ENCODE measurements at regions not wholly inside any gene's neighbourhood (a gene's known extent, or its start where the extent isn't known, plus 50 kb on each side); places are given as distances from the start of the nearest gene placed in this dataset.

DNA sequence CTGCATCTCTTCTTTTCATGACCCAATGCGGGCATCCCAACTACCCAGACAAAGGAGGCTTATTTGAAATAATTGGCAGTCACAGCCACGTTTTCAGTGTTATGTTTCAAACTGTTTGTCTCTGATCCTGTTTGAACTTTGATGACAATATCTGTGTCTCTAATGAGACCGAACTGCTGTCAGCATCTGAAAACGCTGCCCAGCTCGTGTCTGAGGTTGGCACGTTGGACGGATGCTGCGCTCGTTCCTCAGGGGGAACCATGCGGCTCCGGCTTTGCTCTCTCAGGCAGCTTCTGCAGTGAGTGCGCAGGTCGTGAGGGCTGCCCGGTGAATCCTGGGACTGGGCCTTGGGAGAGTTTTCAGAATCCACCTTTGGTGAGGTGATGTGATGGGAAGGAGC lies 58.4 kb upstream of the SORBS2 start:
- no peaks in the 10 kb centered on the region for H3K9me3 ChIP-seq (ENCODE audit: control insufficient read depth, insufficient read depth, low read depth, low read length)
- ChIA-PET POLR2A (no interaction called here), CTCF (no interaction called here)
- H3K36me3 ChIP-seq (ENCODE audit: control insufficient read depth in 2 of 2, insufficient read depth in 1 of 2, low read length in 2 of 2) = no peaks in the 10 kb centered on the region
- H3K4me3 ChIP-seq (ENCODE audit: low read depth, low read length) = no peak overlapping the region
- no peak overlapping the region for H3K27ac ChIP-seq (ENCODE audit: extremely low read depth, low read depth, low read length)
- TF ChIP-seq ZNF623 (tag by site-specific recombination; IDR thresholded peaks at IDR 0.05) (no peak), KLF16 (tag by site-specific recombination; IDR thresholded peaks at IDR 0.05) (no peak), ZBTB48 (tag by site-specific recombination; IDR thresholded peaks at IDR 0.05) (no peak), ZNF585B (tag by site-specific recombination; IDR thresholded peaks at IDR 0.05) (no peak), ZNF600 (tag by site-specific recombination; IDR thresholded peaks at IDR 0.05) (no peak), ZNF2 (tag by site-specific recombination; IDR thresholded peaks at IDR 0.05) (no peak), FEZF1 (tag by site-specific recombination; IDR thresholded peaks at IDR 0.05) (no peak), ZNF114 (tag by site-specific recombination; IDR thresholded peaks at IDR 0.05) (no peak), SCRT1 (tag by site-specific recombination; IDR thresholded peaks at IDR 0.05; ENCODE audit: borderline replicate concordance) (no peak), TCF7L2 (IDR thresholded peaks at IDR 0.05; ENCODE audit: borderline replicate concordance, low read depth, low read length) (no peak), ZNF521 (tag by site-specific recombination; IDR thresholded peaks at IDR 0.05) (no peak), ZNF157 (tag by site-specific recombination; IDR thresholded peaks at IDR 0.05) (no peak)
- TF ChIP-seq, protein P1, sequence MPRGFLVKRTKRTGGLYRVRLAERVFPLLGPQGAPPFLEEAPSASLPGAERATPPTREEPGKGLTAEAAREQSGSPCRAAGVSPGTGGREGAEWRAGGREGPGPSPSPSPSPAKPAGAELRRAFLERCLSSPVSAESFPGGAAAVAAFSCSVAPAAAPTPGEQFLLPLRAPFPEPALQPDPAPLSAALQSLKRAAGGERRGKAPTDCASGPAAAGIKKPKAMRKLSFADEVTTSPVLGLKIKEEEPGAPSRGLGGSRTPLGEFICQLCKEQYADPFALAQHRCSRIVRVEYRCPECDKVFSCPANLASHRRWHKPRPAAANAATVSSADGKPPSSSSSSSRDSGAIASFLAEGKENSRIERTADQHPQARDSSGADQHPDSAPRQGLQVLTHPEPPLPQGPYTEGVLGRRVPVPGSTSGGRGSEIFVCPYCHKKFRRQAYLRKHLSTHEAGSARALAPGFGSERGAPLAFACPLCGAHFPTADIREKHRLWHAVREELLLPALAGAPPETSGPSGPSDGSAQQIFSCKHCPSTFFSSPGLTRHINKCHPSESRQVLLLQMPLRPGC (tag by site-specific recombination; IDR thresholded peaks at IDR 0.05) = no peak
- TF ChIP-seq, protein P2, sequence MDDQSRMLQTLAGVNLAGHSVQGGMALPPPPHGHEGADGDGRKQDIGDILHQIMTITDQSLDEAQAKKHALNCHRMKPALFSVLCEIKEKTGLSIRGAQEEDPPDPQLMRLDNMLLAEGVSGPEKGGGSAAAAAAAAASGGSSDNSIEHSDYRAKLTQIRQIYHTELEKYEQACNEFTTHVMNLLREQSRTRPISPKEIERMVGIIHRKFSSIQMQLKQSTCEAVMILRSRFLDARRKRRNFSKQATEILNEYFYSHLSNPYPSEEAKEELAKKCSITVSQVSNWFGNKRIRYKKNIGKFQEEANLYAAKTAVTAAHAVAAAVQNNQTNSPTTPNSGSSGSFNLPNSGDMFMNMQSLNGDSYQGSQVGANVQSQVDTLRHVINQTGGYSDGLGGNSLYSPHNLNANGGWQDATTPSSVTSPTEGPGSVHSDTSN (CRISPR knock-in tag; IDR thresholded peaks at IDR 0.05) = no peak
- TF ChIP-seq, protein P3, sequence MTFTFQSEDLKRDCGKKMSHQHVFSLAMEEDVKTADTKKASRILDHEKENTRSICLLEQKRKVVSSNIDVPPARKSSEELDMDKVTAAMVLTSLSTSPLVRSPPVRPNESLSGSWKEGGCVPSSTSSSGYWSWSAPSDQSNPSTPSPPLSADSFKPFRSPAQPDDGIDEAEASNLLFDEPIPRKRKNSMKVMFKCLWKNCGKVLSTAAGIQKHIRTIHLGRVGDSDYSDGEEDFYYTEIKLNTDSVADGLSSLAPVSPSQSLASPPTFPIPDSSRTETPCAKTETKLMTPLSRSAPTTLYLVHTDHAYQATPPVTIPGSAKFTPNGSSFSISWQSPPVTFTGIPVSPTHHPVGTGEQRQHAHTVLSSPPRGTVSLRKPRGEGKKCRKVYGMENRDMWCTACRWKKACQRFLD (tag by site-specific recombination; IDR thresholded peaks at IDR 0.05) = no peak
- H3K4me1 ChIP-seq (ENCODE audit: control insufficient read depth, insufficient read depth, low read length) = no peaks in the 10 kb centered on the region

DNA sequence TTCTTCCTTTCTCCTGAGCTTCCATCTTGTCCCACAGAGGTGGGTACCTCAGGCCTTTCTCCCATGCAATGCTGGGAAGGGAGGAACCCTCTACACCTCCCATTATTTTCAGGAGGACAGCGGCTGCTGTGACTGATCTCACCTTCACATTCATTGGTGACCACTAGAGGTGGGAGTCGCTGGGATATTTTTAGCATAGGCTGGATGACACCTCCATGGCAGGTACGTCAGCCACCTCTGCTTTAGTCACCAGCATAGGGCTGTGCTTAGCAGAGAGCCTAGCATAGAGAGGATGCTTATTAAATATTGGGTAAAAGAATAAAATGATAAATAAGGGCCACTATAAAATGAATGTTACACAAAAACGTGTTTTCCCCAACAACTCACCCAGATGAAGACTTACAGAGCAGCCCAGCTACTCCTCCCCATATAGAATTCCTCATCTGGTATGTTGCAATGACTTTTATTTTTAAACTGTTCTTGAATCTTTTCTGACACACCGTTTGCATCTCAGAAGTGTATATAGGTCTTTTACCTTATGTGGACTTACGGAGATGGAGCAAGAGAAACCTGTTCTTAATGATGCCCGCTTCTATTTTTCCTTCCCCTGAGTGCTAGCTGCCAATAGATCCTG lies 60.9 kb upstream of the SORBS2 start:
- POLR2A ChIA-PET = no interaction called here
- Histone ChIP-seq H3K9me3 (ENCODE audit: control insufficient read depth, insufficient read depth, low read depth, low read length) (no peaks in the 10 kb centered on the region), H3K4me1 (ENCODE audit: control insufficient read depth, insufficient read depth, low read length) (no peaks in the 10 kb centered on the region), H3K27ac (ENCODE audit: extremely low read depth, low read depth, low read length) (no peak overlapping the region), H3K36me3 (ENCODE audit: control insufficient read depth in 2 of 2, insufficient read depth in 1 of 2, low read length in 2 of 2) (no peaks in the 10 kb centered on the region), H3K4me3 (ENCODE audit: low read depth, low read length) (no peak overlapping the region)
- CTCF ChIA-PET = interaction anchor here (0.7 kb wide), 1 partner anchor 867 kb away, joined by 3 read pairs; no protein-coding TSS in a partner anchor
- TF ChIP-seq MYNN (tag by site-specific recombination; IDR thresholded peaks at IDR 0.05; ENCODE audit: borderline replicate concordance) (no peak), ZBTB1 (tag by site-specific recombination; IDR thresholded peaks at IDR 0.05) (no peak), TCF7L2 (IDR thresholded peaks at IDR 0.05; ENCODE audit: borderline replicate concordance, low read depth, low read length) (no peak), ZNF292 (tag by site-specific recombination; IDR thresholded peaks at IDR 0.05; ENCODE audit: borderline replicate concordance, low read depth) (no peak), ZNF530 (tag by site-specific recombination; IDR thresholded peaks at IDR 0.05; ENCODE audit: low read depth) (no peak), KLF16 (tag by site-specific recombination; IDR thresholded peaks at IDR 0.05) (no peak), ZNF10 (tag by site-specific recombination; IDR thresholded peaks at IDR 0.05) (no peak), ZNF23 (tag by site-specific recombination; IDR thresholded peaks at IDR 0.05; ENCODE audit: borderline replicate concordance) (no peak), ZNF660 (tag by site-specific recombination; IDR thresholded peaks at IDR 0.05) (no peak), ZNF423 (tag by site-specific recombination; IDR thresholded peaks at IDR 0.05) (no peak), ZNF133 (tag by site-specific recombination; IDR thresholded peaks at IDR 0.05) (no peak), SCRT2 (tag by site-specific recombination; IDR thresholded peaks at IDR 0.05) (no peak), ZNF221 (tag by site-specific recombination; IDR thresholded peaks at IDR 0.05; ENCODE audit: borderline replicate concordance) (no peak), IKZF3 (tag by site-specific recombination; IDR thresholded peaks at IDR 0.05) (no peak), ZNF112 (tag by site-specific recombination; IDR thresholded peaks at IDR 0.05) (no peak)
- TF ChIP-seq, protein P4, sequence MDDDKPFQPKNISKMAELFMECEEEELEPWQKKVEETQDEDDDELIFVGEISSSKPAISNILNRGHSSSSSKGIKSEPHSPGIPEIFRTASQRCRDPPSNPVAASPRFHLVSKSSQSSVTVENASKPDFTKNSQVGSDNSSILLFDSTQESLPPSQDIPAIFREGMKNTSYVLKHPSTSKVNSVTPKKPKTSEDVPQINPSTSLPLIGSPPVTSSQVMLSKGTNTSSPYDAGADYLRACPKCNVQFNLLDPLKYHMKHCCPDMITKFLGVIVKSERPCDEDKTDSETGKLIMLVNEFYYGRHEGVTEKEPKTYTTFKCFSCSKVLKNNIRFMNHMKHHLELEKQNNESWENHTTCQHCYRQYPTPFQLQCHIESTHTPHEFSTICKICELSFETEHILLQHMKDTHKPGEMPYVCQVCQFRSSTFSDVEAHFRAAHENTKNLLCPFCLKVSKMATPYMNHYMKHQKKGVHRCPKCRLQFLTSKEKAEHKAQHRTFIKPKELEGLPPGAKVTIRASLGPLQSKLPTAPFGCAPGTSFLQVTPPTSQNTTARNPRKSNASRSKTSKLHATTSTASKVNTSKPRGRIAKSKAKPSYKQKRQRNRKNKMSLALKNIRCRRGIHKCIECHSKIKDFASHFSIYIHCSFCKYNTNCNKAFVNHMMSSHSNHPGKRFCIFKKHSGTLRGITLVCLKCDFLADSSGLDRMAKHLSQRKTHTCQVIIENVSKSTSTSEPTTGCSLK (tag by site-specific recombination; IDR thresholded peaks at IDR 0.05) = no peak
